ENCODE measurements at regions not wholly inside any gene's neighbourhood (a gene's known extent, or its start where the extent isn't known, plus 50 kb on each side); places are given as distances from the start of the nearest gene placed in this dataset.

- DNase-seq (ENCODE audit: low spot score) (no peak), ATAC-seq (no peak)
Measured at GRCh38 chr6:132101535-132101934, 150.4 kb upstream of the CCN2 start.

GRCh38 chr6:132100388-132100990, 149.3 kb upstream of the CCN2 start:
- no peak for DNase-seq (ENCODE audit: low spot score)

GRCh38 chr6:132096996-132097395, 145.8 kb upstream of the CCN2 start:
- DNase-seq (ENCODE audit: low spot score) (no peak), ATAC-seq (no peak)

More at GRCh38 chr6:132100388-132100990, 149.3 kb upstream of the CCN2 start:
- no peak for ATAC-seq

GRCh38 chr6:132096245-132096644, 145.1 kb upstream of the CCN2 start:
- ATAC-seq, result no peak
- no peak for DNase-seq (ENCODE audit: low spot score)

GRCh38 chr6:132089173-132089572, 138.0 kb upstream of the CCN2 start:
- ATAC-seq (no peak), DNase-seq (ENCODE audit: low spot score) (no peak)

GRCh38 chr6:132088150-132088549, 137.0 kb upstream of the CCN2 start:
- DNase-seq (ENCODE audit: low spot score) (no peak), ATAC-seq (no peak)

- ATAC-seq (no peak), DNase-seq (ENCODE audit: low spot score) (no peak)
Measured at GRCh38 chr6:132087391-132087790, 136.2 kb upstream of the CCN2 start.

- ATAC-seq, result no peak
Measured at GRCh38 chr6:132085731-132086130, 134.6 kb upstream of the CCN2 start.

GRCh38 chr6:132084811-132085509, 133.8 kb upstream of the CCN2 start:
- ATAC-seq (no peak), DNase-seq (ENCODE audit: low spot score) (no peak)

More at GRCh38 chr6:132085731-132086130, 134.6 kb upstream of the CCN2 start:
- DNase-seq (ENCODE audit: low spot score), result no peak

GRCh38 chr6:132082421-132082820, 131.2 kb upstream of the CCN2 start:
- ATAC-seq (no peak), DNase-seq (ENCODE audit: low spot score) (no peak)

- ATAC-seq, result no peak
- DNase-seq (ENCODE audit: low spot score), result no peak
Measured at GRCh38 chr6:132081338-132081737, 130.2 kb upstream of the CCN2 start.

- DNase-seq (ENCODE audit: low spot score), result no peak
- no peak for ATAC-seq
Measured at GRCh38 chr6:132079286-132079685, 128.1 kb upstream of the CCN2 start.

GRCh38 chr6:132076452-132076851, 125.3 kb upstream of the CCN2 start:
- DNase-seq (ENCODE audit: low spot score) (no peak), ATAC-seq (no peak)

- no peak for DNase-seq (ENCODE audit: low spot score)
- ATAC-seq, result no peak
Measured at GRCh38 chr6:132072831-132073230, 121.7 kb upstream of the CCN2 start.

- ATAC-seq, result no peak
Measured at GRCh38 chr6:132072271-132072670, 121.1 kb upstream of the CCN2 start.

GRCh38 chr6:132070356-132070755, 119.2 kb upstream of the CCN2 start:
- DNase-seq (ENCODE audit: low spot score) (no peak), ATAC-seq (no peak)

More at GRCh38 chr6:132072271-132072670, 121.1 kb upstream of the CCN2 start:
- DNase-seq (ENCODE audit: low spot score), result no peak

GRCh38 chr6:132068766-132069165, 117.6 kb upstream of the CCN2 start:
- no peak for DNase-seq (ENCODE audit: low spot score)
- no peak for ATAC-seq

GRCh38 chr6:132067286-132067685, 116.1 kb upstream of the CCN2 start:
- ATAC-seq (no peak), DNase-seq (ENCODE audit: low spot score) (no peak)

- ATAC-seq (no peak), DNase-seq (ENCODE audit: low spot score) (no peak)
Measured at GRCh38 chr6:132065556-132065955, 114.4 kb upstream of the CCN2 start.

- DNase-seq (ENCODE audit: low spot score) (no peak), ATAC-seq (no peak)
Measured at GRCh38 chr6:132063738-132064137, 112.6 kb upstream of the CCN2 start.

GRCh38 chr6:132063204-132063603, 112.0 kb upstream of the CCN2 start:
- DNase-seq (ENCODE audit: low spot score) (no peak), ATAC-seq (no peak)

- DNase-seq (ENCODE audit: low spot score), result no peak
- no peak for ATAC-seq
Measured at GRCh38 chr6:132062626-132063025, 111.5 kb upstream of the CCN2 start.

GRCh38 chr6:132061381-132061780, 110.2 kb upstream of the CCN2 start:
- DNase-seq (ENCODE audit: low spot score), result no peak
- no peak for ATAC-seq
